H9 (cell line): ENCODE measurements at regions not wholly inside any gene's neighbourhood (a gene's known extent, or its start where the extent isn't known, plus 50 kb on each side); places are given as distances from the start of the nearest gene placed in this dataset.

Experiments used
- DNase-seq: peaks from one replicate; pipeline ENCODE4 v3.0.0-alpha.2; 2017
- H2AFZ ChIP-seq: one replicate; pipeline ENCODE4 v1.6.1; 2013; ENCODE audit warnings: mild to moderate bottlenecking, low read length, control low read depth, moderate library complexity
- H2AK5ac ChIP-seq: 2 replicates; pipeline ENCODE4 v1.6.1; 2013; ENCODE audit warnings: low read length, control low read depth, mixed read lengths; ENCODE audit not compliant: insufficient read length
- H2BK120ac ChIP-seq: one replicate; pipeline ENCODE4 v1.6.1; 2013; ENCODE audit warnings: low read depth, mild to moderate bottlenecking, low read length, control low read depth, inconsistent platforms; ENCODE audit not compliant: poor library complexity, severe bottlenecking
- H2BK12ac ChIP-seq: 2 replicates; pipeline ENCODE4 v1.6.1; 2013; ENCODE audit warnings: low read length, control low read depth, mixed read lengths, low read depth; ENCODE audit not compliant: insufficient read length
- H2BK15ac ChIP-seq: 2 replicates; pipeline ENCODE4 v1.6.1; 2013; ENCODE audit warnings: low read depth, low read length, control low read depth
- H2BK20ac ChIP-seq: one replicate; pipeline ENCODE4 v1.6.1; 2013; ENCODE audit warnings: low read depth, mild to moderate bottlenecking, low read length, control low read depth, inconsistent platforms; ENCODE audit not compliant: poor library complexity, severe bottlenecking
- H2BK5ac ChIP-seq: 2 replicates; pipeline ENCODE4 v1.6.1; 2013; ENCODE audit warnings: low read length, control low read depth, mixed read lengths; ENCODE audit not compliant: insufficient read length
- H3K14ac ChIP-seq: 2 replicates; pipeline ENCODE4 v1.6.1; 2013; ENCODE audit warnings: low read length, control low read depth; ENCODE audit not compliant: insufficient read depth
- H3K18ac ChIP-seq: 2 replicates; pipeline ENCODE4 v1.6.1; 2013; ENCODE audit warnings: low read depth, mild to moderate bottlenecking, mixed read lengths, low read length, control low read depth; ENCODE audit not compliant: insufficient read length
- H3K23ac ChIP-seq: 2 replicates; pipeline ENCODE4 v1.6.1; 2013; ENCODE audit warnings: low read length, control low read depth, mixed read lengths, low read depth; ENCODE audit not compliant: insufficient read length
- H3K23me2 ChIP-seq: 2 replicates; pipeline ENCODE4 v1.6.1; 2013; ENCODE audit warnings: low read depth, mild to moderate bottlenecking, mixed read lengths, low read length, control low read depth; ENCODE audit not compliant: insufficient read length, poor library complexity, severe bottlenecking
- H3K27ac ChIP-seq: 2 replicates; pipeline ENCODE4 v1.5.1; 2013; ENCODE audit warnings: low read length, control low read depth, mixed read lengths, low read depth; ENCODE audit not compliant: insufficient read length
- H3K27me3 ChIP-seq: 2 replicates; pipeline ENCODE4 v1.6.1; 2013; ENCODE audit warnings: low read length, control low read depth, inconsistent platforms; ENCODE audit not compliant: insufficient read depth
- H3K4ac ChIP-seq: 2 replicates; pipeline ENCODE4 v1.6.1; 2013; ENCODE audit warnings: low read depth, mild to moderate bottlenecking, control low read depth, inconsistent platforms, low read length, moderate library complexity
- H3K4me1 ChIP-seq: 2 replicates; pipeline ENCODE4 v1.6.1; 2013; ENCODE audit warnings: low read length, control low read depth, inconsistent platforms; ENCODE audit not compliant: insufficient read depth
- H3K4me2 ChIP-seq: 2 replicates; pipeline ENCODE4 v1.6.1; 2013; ENCODE audit warnings: low read length, control low read depth, mixed read lengths; ENCODE audit not compliant: insufficient read length, insufficient read depth
- H3K56ac ChIP-seq: 2 replicates; pipeline ENCODE4 v1.6.1; 2013; ENCODE audit warnings: low read depth, mild to moderate bottlenecking, mixed read lengths, low read length, control low read depth; ENCODE audit not compliant: insufficient read length
- H3K79me1 ChIP-seq: 2 replicates; pipeline ENCODE4 v1.6.1; 2013; ENCODE audit warnings: low read depth, mild to moderate bottlenecking, moderate library complexity, low read length, control low read depth, inconsistent platforms; ENCODE audit not compliant: insufficient read depth, poor library complexity, severe bottlenecking
- H3K79me2 ChIP-seq: 2 replicates; pipeline ENCODE4 v1.6.1; 2013; ENCODE audit warnings: low read length, control low read depth, inconsistent platforms; ENCODE audit not compliant: insufficient read depth
- H3K9ac ChIP-seq: 2 replicates; pipeline ENCODE4 v1.6.1; 2013; ENCODE audit warnings: low read length, control low read depth, mixed read lengths; ENCODE audit not compliant: insufficient read length; ENCODE audit errors: extremely low read depth
- H3K9me3 ChIP-seq: one replicate; pipeline ENCODE4 v1.6.1; 2013; ENCODE audit warnings: low read depth, low read length, inconsistent platforms; ENCODE audit not compliant: control insufficient read depth
- H3T11ph ChIP-seq: one replicate; pipeline ENCODE4 v1.6.1; 2013; ENCODE audit warnings: mild to moderate bottlenecking, low read length, control low read depth, inconsistent platforms
- H4K20me1 ChIP-seq: one replicate; pipeline ENCODE4 v1.6.1; 2013; ENCODE audit not compliant: control insufficient read depth, insufficient read length, insufficient read depth
- H4K5ac ChIP-seq: 2 replicates; pipeline ENCODE4 v1.6.1; 2013; ENCODE audit warnings: low read depth, mild to moderate bottlenecking, mixed read lengths, low read length, control low read depth; ENCODE audit not compliant: insufficient read length
- H4K8ac ChIP-seq: replicated peaks from 2 replicates; pipeline ENCODE4 v1.6.1; 2013; ENCODE audit warnings: low read length, control low read depth, mixed read lengths, low read depth; ENCODE audit not compliant: insufficient read length
- H4K91ac ChIP-seq: 2 replicates; pipeline ENCODE4 v1.6.1; 2013; ENCODE audit warnings: low read depth, mild to moderate bottlenecking, moderate library complexity, mixed read lengths, low read length, control low read depth; ENCODE audit not compliant: insufficient read length
- H3K27ac Mint-ChIP-seq, 3 experiments: 2 replicates in 2 of 3; 3 replicates in 1 of 3; pipeline ENCODE4 v1.8.0; 2020 to 2021; ENCODE audit warnings: mixed read lengths in 3 of 3, mild to moderate bottlenecking in 1 of 3, moderate library complexity in 1 of 3
- H3K27me3 Mint-ChIP-seq: 2 replicates; pipeline ENCODE4 v1.8.0; 2021; ENCODE audit warnings: low read depth, mild to moderate bottlenecking, moderate library complexity, mixed read lengths
- H3K36me3 Mint-ChIP-seq, 3 experiments: 2 replicates in 2 of 3; 3 replicates in 1 of 3; pipeline ENCODE4 v1.8.0; 2020 to 2021; ENCODE audit warnings: low read depth in 3 of 3, mixed read lengths in 3 of 3; ENCODE audit not compliant: insufficient read depth in 1 of 3
- H3K4me1 Mint-ChIP-seq, 2 experiments: 2 replicates each; pipeline ENCODE4 v1.8.0; 2020; ENCODE audit warnings: mixed read lengths in 2 of 2
- H3K4me3 Mint-ChIP-seq, 2 experiments: 2 replicates in 1 of 2; 3 replicates in 1 of 2; pipeline ENCODE4 v1.8.0; 2020 to 2021; ENCODE audit warnings: mild to moderate bottlenecking in 2 of 2, mixed read lengths in 2 of 2, moderate library complexity in 1 of 2
- H3K9me3 Mint-ChIP-seq, 2 experiments: 2 replicates in 1 of 2; 3 replicates in 1 of 2; pipeline ENCODE4 v1.8.0; 2020; ENCODE audit warnings: mild to moderate bottlenecking in 2 of 2, mixed read lengths in 2 of 2, moderate library complexity in 1 of 2
- WGBS: extraction: QIAGEN DNeasy Blood & Tissue Kit; methylation state at CpG from one replicate; pipeline ENCODE4 v1.1.7; 2013; ENCODE audit warnings: missing lambda C conversion rate, low lambda C conversion rate, mixed read lengths; ENCODE audit not compliant: insufficient read length; ENCODE audit errors: extremely low coverage; 5-methylcytosine and 5-hydroxymethylcytosine counted together
- TF ChIP-seq, protein P1 (sequence below): fragments of 200-600 bp; sonication (generic); conservative IDR thresholded peaks from 3 replicates; pipeline ENCODE4 v1.8.0; 2021; ENCODE audit warnings: antibody characterized with exemption, mild to moderate bottlenecking

DNA sequence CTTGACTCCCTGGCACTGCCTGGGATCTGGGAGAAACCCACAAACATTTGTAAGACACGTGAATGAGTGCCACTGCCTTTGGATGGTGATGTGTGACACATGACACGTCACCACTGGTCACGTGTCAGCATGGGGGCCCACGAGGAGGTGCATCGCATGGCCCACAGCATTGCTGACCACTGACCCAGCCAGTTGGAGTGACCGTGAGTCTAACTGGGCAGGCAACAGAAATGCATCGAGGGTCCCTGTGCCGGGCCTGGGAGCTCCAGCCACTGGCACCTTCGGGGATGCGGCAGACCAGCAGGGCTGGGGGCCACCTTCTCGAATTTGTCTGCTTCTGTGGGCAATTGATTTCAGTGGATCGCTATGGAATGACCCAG is 121.9 kb upstream of the HDAC4 start:
- H3K9me3 ChIP-seq: no peaks in the 10 kb centered on the region
- no peaks in the 10 kb centered on the region for H4K20me1 ChIP-seq
- no peak overlapping the region for H2BK15ac ChIP-seq
- no peaks in the 10 kb centered on the region for H3K23me2 ChIP-seq
- WGBS: no CpG with 5 or more reads among the region's 12 CpGs
- H3K4ac ChIP-seq: no peak overlapping the region
- H3K4me1 ChIP-seq: no peaks in the 10 kb centered on the region; the same call in 1 of the 2 replicates
- no peak overlapping the region for H3K14ac ChIP-seq
- no peak overlapping the region for H2BK5ac ChIP-seq
- peaks cover 9 to 14% of the 10 kb centered on the region in 2 experiments for H3K4me1 Mint-ChIP-seq
- H3K23ac ChIP-seq: no peak overlapping the region
- no peak for DNase-seq
- no peak overlapping the region for H2BK20ac ChIP-seq
- H3T11ph ChIP-seq: no peak overlapping the region
- no peak overlapping the region for H3K27ac ChIP-seq
- H3K36me3 Mint-ChIP-seq: no peaks in the 10 kb centered on the region; a peak in 1 of 7 replicates
- no peaks in the 10 kb centered on the region for H3K9me3 Mint-ChIP-seq
- H3K56ac ChIP-seq: no peak overlapping the region
- H2BK12ac ChIP-seq: no peak overlapping the region
- H3K4me3 Mint-ChIP-seq: no peak overlapping the region
- no peak overlapping the region for H3K9ac ChIP-seq
- H2AFZ ChIP-seq: no peak overlapping the region
- no peaks in the 10 kb centered on the region; the same call in none of the 2 replicates for H3K27me3 Mint-ChIP-seq
- H2AK5ac ChIP-seq: no peak overlapping the region
- no peaks in the 10 kb centered on the region for H3K79me1 ChIP-seq
- H3K27me3 ChIP-seq: no peaks in the 10 kb centered on the region
- no peak overlapping the region for H3K18ac ChIP-seq
- no peak overlapping the region for H3K4me2 ChIP-seq
- H2BK120ac ChIP-seq: no peak overlapping the region
- H4K8ac ChIP-seq: no peak overlapping the region
- no peak overlapping the region for H4K91ac ChIP-seq
- no peak overlapping the region for H4K5ac ChIP-seq
- no peaks in the 10 kb centered on the region for H3K79me2 ChIP-seq
- H3K27ac Mint-ChIP-seq: no peak overlapping the region
- TF ChIP-seq, protein P1, sequence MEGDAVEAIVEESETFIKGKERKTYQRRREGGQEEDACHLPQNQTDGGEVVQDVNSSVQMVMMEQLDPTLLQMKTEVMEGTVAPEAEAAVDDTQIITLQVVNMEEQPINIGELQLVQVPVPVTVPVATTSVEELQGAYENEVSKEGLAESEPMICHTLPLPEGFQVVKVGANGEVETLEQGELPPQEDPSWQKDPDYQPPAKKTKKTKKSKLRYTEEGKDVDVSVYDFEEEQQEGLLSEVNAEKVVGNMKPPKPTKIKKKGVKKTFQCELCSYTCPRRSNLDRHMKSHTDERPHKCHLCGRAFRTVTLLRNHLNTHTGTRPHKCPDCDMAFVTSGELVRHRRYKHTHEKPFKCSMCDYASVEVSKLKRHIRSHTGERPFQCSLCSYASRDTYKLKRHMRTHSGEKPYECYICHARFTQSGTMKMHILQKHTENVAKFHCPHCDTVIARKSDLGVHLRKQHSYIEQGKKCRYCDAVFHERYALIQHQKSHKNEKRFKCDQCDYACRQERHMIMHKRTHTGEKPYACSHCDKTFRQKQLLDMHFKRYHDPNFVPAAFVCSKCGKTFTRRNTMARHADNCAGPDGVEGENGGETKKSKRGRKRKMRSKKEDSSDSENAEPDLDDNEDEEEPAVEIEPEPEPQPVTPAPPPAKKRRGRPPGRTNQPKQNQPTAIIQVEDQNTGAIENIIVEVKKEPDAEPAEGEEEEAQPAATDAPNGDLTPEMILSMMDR: no peak
